HPDE6-E6E7 (cell line): ENCODE measurements at regions not wholly inside any gene's neighbourhood (a gene's known extent, or its start where the extent isn't known, plus 50 kb on each side); places are given as distances from the start of the nearest gene placed in this dataset.
"Not testable (repeated sequence)": the region's sequence is repeated elsewhere in the genome, so short reads cannot be mapped to it uniquely, and the experiment has no call there.

Experiments used
- DNase-seq: peaks from one replicate; pipeline ENCODE4 v3.0.0; 2011; ENCODE audit warnings: missing footprints; ENCODE audit errors: extremely low spot score

GRCh38 chr7:51930834-51931233 lies 614.2 kb upstream of the COBL start:
- no peak for DNase-seq

GRCh38 chr7:51929818-51930217 lies 613.2 kb upstream of the COBL start:
- DNase-seq, result no peak

- DNase-seq, result no peak
These were observed 611.1 kb upstream of the COBL start for GRCh38 chr7:51927738-51928137.

- DNase-seq, result no peak
These were observed 602.0 kb upstream of the COBL start for GRCh38 chr7:51918581-51918980.

GRCh38 chr7:51901489-51901840 lies 584.9 kb upstream of the COBL start:
- DNase-seq, result no peak

GRCh38 chr7:51900755-51901488 lies 584.3 kb upstream of the COBL start:
- DNase-seq, result not testable (repeated sequence)

- no peak for DNase-seq
These were observed 583.0 kb upstream of the COBL start for GRCh38 chr7:51899611-51900010.

GRCh38 chr7:51882412-51882811 lies 565.8 kb upstream of the COBL start:
- DNase-seq, result no peak

GRCh38 chr7:51881309-51881708 lies 564.7 kb upstream of the COBL start:
- DNase-seq, result no peak

- no peak for DNase-seq
These were observed 562.3 kb upstream of the COBL start for GRCh38 chr7:51878865-51879264.

GRCh38 chr7:51869452-51869851 lies 552.8 kb upstream of the COBL start:
- no peak for DNase-seq

GRCh38 chr7:51867117-51867516 lies 550.5 kb upstream of the COBL start:
- DNase-seq, result no peak

GRCh38 chr7:51860305-51860704 lies 543.7 kb upstream of the COBL start:
- DNase-seq, result no peak

GRCh38 chr7:51850126-51850525 lies 533.5 kb upstream of the COBL start:
- DNase-seq, result no peak

- no peak for DNase-seq
These were observed 531.0 kb upstream of the COBL start for GRCh38 chr7:51847461-51848134.

GRCh38 chr7:51839130-51839529 lies 522.5 kb upstream of the COBL start:
- not testable (repeated sequence) for DNase-seq

- no peak for DNase-seq
These were observed 511.0 kb upstream of the COBL start for GRCh38 chr7:51827631-51828030.

- DNase-seq, result no peak
These were observed 507.4 kb upstream of the COBL start for GRCh38 chr7:51824050-51824449.

- DNase-seq, result no peak
These were observed 506.8 kb upstream of the COBL start for GRCh38 chr7:51823437-51823836.

- DNase-seq, result no peak
These were observed 501.2 kb upstream of the COBL start for GRCh38 chr7:51817694-51818225.

- DNase-seq, result not testable (repeated sequence)
These were observed 489.3 kb upstream of the COBL start for GRCh38 chr7:51805783-51806431.

GRCh38 chr7:51802718-51803117 lies 486.1 kb upstream of the COBL start:
- DNase-seq, result no peak

GRCh38 chr7:51797371-51797770 lies 480.8 kb upstream of the COBL start:
- no peak for DNase-seq
